ENCODE measurements at regions not wholly inside any gene's neighbourhood (a gene's known extent, or its start where the extent isn't known, plus 50 kb on each side); places are given as distances from the start of the nearest gene placed in this dataset.
"Not testable (repeated sequence)": the region's sequence is repeated elsewhere in the genome, so short reads cannot be mapped to it uniquely, and the experiment has no call there.

DNA sequence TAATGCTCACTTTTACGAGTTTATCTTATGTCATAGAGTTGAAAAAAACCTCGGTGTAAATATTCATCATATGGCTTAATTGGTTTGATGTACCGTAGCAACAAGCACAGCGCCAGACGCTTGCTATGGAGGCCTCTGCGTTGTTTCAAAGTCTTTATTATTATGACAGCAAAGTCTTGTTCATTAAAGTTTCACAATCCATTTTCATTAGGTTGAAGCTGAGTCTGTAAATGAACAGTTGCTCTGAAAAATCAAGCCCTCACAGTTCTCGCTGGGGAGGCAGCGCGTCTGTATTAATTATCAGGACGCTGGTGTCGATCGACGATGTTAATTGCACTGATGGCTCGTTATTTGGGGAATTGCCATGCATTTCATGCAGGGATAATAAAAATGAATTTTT is 185.6 kb downstream of the INSC start:
- no peak for DNase-seq

DNA sequence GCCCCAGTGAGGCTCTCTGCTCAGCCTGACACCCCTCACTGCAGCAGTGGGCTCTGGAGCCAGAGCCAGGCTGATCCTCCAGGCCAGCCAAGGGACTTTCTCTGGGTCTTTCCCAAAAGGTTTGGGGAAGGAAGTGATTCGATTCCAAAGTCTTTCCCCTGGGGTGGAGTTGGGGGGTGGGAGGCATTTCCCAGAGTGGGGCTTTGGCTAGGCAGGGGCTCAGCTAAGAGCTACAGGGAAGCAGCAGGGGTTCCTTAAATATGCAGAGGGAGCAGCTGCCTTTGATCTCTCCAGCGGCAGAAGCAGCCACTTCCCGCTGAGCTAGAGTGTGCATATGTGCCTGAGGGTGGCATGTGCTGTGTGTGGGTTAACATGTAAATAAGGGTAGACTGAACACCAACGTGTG is 192.9 kb downstream of the INSC start:
- no peak for DNase-seq

GRCh38 chr11:15308840-15309239 is 194.1 kb downstream of the INSC start:
- no peak for DNase-seq

DNA sequence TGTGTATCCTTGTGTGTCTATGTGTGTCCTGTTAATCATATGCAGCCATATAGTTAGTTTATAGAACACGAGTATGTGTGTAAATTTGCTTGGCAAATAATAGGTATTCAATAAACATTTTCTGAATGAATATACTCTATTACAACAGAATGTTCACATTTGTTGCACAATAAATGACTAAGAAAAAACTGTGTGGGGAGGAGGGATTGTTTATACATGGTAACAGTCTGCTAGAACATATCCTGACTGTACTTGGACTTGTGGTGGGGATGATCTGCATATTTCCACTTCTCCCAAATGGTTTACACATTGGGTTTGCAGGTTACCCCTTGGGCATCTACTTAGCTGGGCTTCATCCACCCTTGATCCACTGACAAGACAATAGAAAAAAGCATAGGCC is 194.6 kb downstream of the INSC start:
- no peak for DNase-seq

GRCh38 chr11:15313862-15314261 is 199.1 kb downstream of the INSC start:
- DNase-seq: no peak

- no peak for DNase-seq
Observed at GRCh38 chr11:15318814-15319213, 204.1 kb downstream of the INSC start.

GRCh38 chr11:15326520-15326919 is 211.8 kb downstream of the INSC start:
- DNase-seq: no peak

DNA sequence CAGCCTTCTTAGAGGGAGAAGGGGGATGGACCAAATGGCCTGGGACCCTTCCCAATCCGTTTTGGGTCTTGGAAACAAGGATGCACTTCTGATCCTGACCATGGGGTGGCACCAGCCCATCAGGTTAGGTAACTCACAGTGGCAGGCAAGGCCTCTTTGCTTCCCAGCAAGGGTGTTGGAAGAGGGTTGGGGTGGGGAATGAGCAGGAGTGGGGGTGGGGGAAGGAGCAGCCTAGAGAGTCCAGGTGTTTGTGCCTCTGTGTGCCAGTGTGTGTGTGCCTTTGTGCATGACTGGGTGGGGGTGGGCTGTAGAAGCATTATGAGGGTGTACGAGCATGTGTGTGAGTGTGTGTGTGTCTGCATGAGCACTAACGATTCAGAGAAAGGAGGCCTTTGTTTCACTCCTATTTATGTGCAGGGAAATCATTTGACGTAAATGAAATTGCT is 213.1 kb downstream of the INSC start:
- DNase-seq: peak; percentile 43

- DNase-seq: no peak
Observed at GRCh38 chr11:15333407-15333806, 218.7 kb downstream of the INSC start.

DNA sequence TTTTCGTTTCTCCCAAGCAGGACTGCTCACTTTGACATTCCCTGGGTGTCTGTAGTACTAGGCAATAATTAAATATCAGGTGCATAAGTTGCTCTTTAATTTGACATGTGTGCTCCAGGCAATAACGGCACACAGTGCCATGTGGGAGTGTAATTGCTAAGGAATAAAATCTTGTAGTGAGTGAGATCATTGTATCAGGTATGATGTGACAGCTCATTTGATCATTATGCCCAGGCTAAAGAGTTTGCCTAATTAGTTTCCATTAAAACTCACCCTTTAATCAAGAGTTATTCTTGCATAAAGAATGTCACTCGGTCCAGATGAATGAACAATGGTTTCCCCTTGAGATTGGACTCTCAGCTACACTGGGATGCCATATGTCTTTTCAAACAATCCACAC is 220.0 kb downstream of the INSC start:
- DNase-seq: no peak

- DNase-seq: no peak
Observed at GRCh38 chr11:15336021-15336420, 221.3 kb downstream of the INSC start.

DNA sequence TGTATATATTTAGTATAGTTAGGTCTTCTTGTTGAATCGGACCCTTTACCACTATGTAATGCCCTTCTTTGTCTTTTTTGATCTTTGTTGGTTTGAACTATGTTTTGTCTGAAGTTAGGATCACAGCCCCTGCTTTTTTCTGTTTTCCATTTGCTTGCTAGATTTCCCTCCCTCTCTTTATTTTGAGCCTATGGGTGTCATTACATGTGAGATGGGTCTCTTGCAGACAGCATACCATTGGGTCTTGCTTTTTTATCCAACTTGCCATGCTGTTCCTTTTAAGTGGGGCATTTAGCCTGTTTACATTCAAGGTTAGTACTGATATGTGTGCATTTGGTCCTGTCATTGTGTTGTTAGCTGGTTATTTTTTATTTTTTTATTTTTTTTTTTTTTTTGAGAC is 224.6 kb downstream of the INSC start:
- no peak for DNase-seq

GRCh38 chr11:15341587-15341986 is 226.9 kb downstream of the INSC start:
- DNase-seq: no peak

DNA sequence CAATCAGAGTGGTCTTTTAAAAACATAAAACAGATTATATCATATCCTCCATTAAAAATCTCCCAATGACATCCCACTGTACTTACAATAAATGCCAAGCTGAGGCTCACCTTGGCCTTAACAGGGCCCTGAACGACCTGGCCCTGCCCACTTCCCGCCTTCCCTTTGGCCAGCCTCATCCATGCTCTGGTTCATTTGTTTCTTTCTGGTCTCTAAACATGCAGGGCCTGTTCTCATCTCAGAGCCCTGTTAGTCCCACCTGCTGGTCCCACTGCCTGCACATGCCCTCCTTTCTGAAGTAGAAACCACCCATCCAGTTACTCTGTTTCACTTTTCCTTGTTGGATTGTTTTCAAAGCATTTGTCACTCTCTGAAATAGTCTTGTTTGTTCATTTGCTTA is 227.4 kb downstream of the INSC start:
- DNase-seq: no peak

DNA sequence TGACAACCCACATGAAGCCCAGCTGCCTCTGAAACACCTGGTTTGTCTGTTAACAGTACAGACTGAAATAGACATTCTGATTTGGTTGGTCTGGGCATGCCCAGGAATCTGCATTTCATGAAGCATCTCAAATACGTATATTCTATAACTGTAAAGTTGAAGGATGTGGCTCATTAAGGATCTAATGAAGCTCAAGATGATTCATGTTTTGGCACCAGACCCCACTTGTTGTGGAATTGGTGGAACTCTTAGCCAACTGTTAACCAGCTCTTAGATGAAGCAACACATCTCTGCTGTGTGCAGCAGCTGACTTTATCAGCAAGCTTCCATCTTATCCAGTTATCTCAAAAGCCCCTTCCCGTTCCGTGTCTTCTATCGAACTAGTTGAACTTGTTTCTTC is 232.2 kb downstream of the INSC start:
- DNase-seq: no peak

- no peak for DNase-seq
Observed at GRCh38 chr11:15347969-15348734, 233.4 kb downstream of the INSC start.

DNA sequence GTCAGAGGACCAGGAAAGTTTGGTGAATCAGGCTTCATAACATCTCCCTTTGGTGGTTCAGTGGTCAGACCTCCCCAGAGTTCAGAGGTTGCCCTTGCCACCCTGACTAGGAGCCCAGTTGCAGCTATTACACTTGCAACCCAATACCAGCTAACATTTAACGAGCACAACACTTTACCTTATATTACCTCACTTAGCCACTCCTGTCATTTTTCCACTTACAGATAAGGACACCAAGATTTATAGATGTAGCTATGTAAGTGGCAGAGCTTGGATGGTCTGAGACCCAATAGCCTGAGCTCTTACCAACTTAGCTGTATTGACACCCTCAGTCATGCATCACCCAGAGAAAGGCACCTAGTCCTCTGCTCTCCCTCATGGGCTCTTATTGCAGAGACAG is 234.7 kb downstream of the INSC start:
- DNase-seq: no peak

GRCh38 chr11:15361316-15361715 is 246.6 kb downstream of the INSC start:
- DNase-seq: no peak

DNA sequence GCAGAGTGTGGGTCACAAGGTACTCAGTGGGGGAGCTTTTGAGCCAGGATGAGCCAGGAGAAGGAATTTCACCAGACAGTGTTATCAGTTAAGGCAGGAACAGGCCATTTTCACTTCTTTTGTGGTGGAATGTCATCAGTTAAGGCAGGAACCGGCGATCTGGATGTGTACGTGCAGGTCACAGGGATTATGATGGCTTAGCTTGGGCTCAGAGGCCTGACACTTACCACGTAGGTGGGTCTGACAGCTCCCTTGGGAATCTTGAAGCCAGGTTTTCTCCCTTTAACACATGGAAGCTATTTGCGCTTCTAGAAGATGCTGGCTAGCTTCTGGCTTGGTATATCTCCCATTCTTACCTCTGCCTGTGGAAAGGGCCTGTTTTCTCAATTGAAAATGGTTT is 250.6 kb downstream of the INSC start:
- not testable (repeated sequence) for DNase-seq

DNA sequence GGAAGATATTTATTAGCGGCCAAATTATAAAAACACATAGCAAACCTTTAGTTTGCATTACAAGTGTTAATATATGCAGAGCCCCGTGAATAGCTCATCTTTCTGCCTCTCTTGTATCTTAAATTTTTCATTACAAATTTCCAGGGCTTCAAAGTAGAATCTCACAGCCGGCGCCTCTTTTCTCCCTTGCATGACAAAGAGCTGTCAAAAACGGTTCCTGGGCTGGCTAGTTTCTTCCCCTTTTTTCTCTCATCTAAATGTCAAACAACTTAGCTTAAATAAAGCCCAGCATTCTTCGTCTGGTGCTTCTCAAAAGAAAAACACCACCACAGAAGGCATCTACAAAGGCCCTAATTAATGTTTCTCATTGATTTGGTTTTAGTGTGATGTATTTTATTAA is 253.0 kb downstream of the INSC start:
- no peak for DNase-seq

- no peak for DNase-seq
Observed at GRCh38 chr11:15370495-15371147, 255.9 kb downstream of the INSC start.

- no peak for DNase-seq
Observed at GRCh38 chr11:15371533-15371932, 256.8 kb downstream of the INSC start.

DNA sequence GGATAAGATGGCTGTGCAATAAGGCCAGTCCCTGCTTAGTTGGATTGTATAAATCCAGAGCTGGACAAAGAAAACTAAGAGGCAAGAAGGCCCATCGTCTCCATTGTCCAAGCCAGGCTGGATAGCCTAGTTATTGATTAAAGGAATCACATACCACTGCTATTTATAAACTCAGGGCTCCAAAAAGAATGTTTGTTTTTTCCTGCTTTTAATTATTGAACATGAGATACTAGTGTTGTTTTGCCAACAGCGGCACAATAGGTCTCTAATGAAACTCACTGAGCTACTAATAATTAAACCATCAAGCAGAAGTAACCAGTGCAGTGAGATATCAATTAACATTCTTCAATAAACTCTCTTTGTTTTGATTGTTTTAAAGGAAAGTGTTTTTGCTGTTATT is 259.7 kb downstream of the INSC start:
- DNase-seq: no peak

GRCh38 chr11:15378941-15379340 is 264.2 kb downstream of the INSC start:
- DNase-seq: no peak

- DNase-seq: no peak
Observed at GRCh38 chr11:15379483-15379882, 264.8 kb downstream of the INSC start.

All from NCI-H1417 treated with DMSO at 0.1 percent for 48 hours (cell line).